ENCODE measurements at regions not wholly inside any gene's neighbourhood (a gene's known extent, or its start where the extent isn't known, plus 50 kb on each side); places are given as distances from the start of the nearest gene placed in this dataset.
"Not testable (repeated sequence)": the region's sequence is repeated elsewhere in the genome, so short reads cannot be mapped to it uniquely, and the experiment has no call there.

- H3K27me3 Mint-ChIP-seq: peaks cover 90% of the 10 kb centered on the region
- H3K27ac Mint-ChIP-seq: no peak overlapping the region
Observed at GRCh38 chr6:28782113-28782673, 141.6 kb downstream of the TRIM27 start.

GRCh38 chr6:28785962-28786679 is 137.7 kb downstream of the TRIM27 start:
- peaks cover 18% of the 10 kb centered on the region for H3K4me1 Mint-ChIP-seq (ENCODE audit: low read depth)
- H3K9me3 Mint-ChIP-seq: peaks cover 23% of the 10 kb centered on the region
- peaks cover 29% of the 10 kb centered on the region for H3K36me3 Mint-ChIP-seq (ENCODE audit: low read depth)
- H3K4me3 Mint-ChIP-seq: no peak overlapping the region
- H3K27me3 Mint-ChIP-seq: peaks cover 87% of the 10 kb centered on the region
- H3K27ac Mint-ChIP-seq: no peak overlapping the region

More at GRCh38 chr6:28782113-28782673, 141.6 kb downstream of the TRIM27 start:
- H3K4me1 Mint-ChIP-seq (ENCODE audit: low read depth): peaks cover 7% of the 10 kb centered on the region
- H3K9me3 Mint-ChIP-seq: peaks cover 29% of the 10 kb centered on the region
- peaks cover 28% of the 10 kb centered on the region for H3K36me3 Mint-ChIP-seq (ENCODE audit: low read depth)
- no peak overlapping the region for H3K4me3 Mint-ChIP-seq

DNA sequence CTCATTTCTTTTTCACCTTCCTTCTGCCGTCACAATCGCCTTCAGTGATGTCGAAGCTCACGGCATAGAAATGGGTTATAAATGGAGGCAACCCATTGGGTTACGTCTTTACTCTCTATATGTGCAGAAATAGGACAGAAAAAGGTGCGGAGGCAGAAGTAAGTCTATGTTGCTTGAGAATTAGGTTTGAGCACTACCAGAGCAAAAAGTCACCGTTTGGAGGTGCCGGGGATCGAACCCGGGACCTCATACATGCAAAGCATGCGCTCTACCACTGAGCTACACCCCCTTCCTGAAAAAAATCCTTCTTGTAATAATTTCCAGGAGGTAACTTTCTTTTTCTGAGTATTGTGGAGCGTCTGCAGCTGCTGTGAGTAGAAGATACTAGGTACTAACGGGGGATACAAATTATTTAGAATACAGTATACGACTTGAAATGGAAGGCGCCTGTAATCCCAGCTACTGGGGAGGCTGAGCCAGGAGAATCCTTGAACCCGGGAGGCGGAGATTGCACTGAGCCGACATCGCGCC is 134.2 kb downstream of the TRIM27 start:
- Mint-ChIP-seq H3K36me3 (ENCODE audit: low read depth) (peaks cover 17% of the 10 kb centered on the region), H3K27ac (peak overlapping the region; percentile 90), H3K4me3 (peak overlapping the region; percentile 79), H3K9me3 (peaks cover 10% of the 10 kb centered on the region), H3K4me1 (ENCODE audit: low read depth) (peaks cover 18% of the 10 kb centered on the region), H3K27me3 (peaks cover 90% of the 10 kb centered on the region)

GRCh38 chr6:28791002-28791383 is 132.8 kb downstream of the TRIM27 start:
- Mint-ChIP-seq H3K4me1 (ENCODE audit: low read depth) (peaks cover 21% of the 10 kb centered on the region), H3K36me3 (ENCODE audit: low read depth) (peaks cover 9% of the 10 kb centered on the region), H3K27ac (peak overlapping the region; percentile 15), H3K27me3 (peaks cover 92% of the 10 kb centered on the region), H3K4me3 (no peak overlapping the region), H3K9me3 (peaks cover 15% of the 10 kb centered on the region)

GRCh38 chr6:28794175-28795002 is 129.4 kb downstream of the TRIM27 start:
- Mint-ChIP-seq H3K4me1 (ENCODE audit: low read depth) (peaks cover 16% of the 10 kb centered on the region), H3K27ac (no peak overlapping the region), H3K9me3 (peaks cover 17% of the 10 kb centered on the region), H3K27me3 (peaks cover 86% of the 10 kb centered on the region), H3K4me3 (peak overlapping the region; percentile 61), H3K36me3 (ENCODE audit: low read depth) (peaks cover 11% of the 10 kb centered on the region)

GRCh38 chr6:28800647-28801046 is 123.1 kb downstream of the TRIM27 start:
- H3K4me3 Mint-ChIP-seq; H3K27ac Mint-ChIP-seq; H3K4me1 Mint-ChIP-seq (ENCODE audit: low read depth); H3K9me3 Mint-ChIP-seq: not testable (repeated sequence)
- peaks cover 12% of the 10 kb centered on the region for H3K36me3 Mint-ChIP-seq (ENCODE audit: low read depth)
- peaks cover 87% of the 10 kb centered on the region for H3K27me3 Mint-ChIP-seq

GRCh38 chr6:28802417-28803336 is 121.1 kb downstream of the TRIM27 start:
- H3K27ac Mint-ChIP-seq: peak overlapping the region; percentile 53
- peaks cover 87% of the 10 kb centered on the region for H3K27me3 Mint-ChIP-seq

GRCh38 chr6:28803337-28803709 is 120.5 kb downstream of the TRIM27 start:
- Mint-ChIP-seq H3K4me1 (ENCODE audit: low read depth) (peaks cover 11% of the 10 kb centered on the region), H3K27me3 (peaks cover 88% of the 10 kb centered on the region), H3K9me3 (peaks cover 5% of the 10 kb centered on the region), H3K27ac (no peak overlapping the region), H3K36me3 (ENCODE audit: low read depth) (peaks cover 8% of the 10 kb centered on the region), H3K4me3 (no peak overlapping the region)

More at GRCh38 chr6:28802417-28803336, 121.1 kb downstream of the TRIM27 start:
- Mint-ChIP-seq H3K4me3 (peak overlapping the region; percentile 8), H3K4me1 (ENCODE audit: low read depth) (peaks cover 8% of the 10 kb centered on the region), H3K9me3 (peaks cover 5% of the 10 kb centered on the region), H3K36me3 (ENCODE audit: low read depth) (peaks cover 8% of the 10 kb centered on the region)

- Mint-ChIP-seq H3K4me1 (ENCODE audit: low read depth) (peaks cover 15% of the 10 kb centered on the region), H3K36me3 (ENCODE audit: low read depth) (peaks cover 18% of the 10 kb centered on the region), H3K4me3 (peak overlapping the region; percentile 70), H3K27me3 (peaks cover 91% of the 10 kb centered on the region), H3K27ac (no peak overlapping the region), H3K9me3 (peaks cover 21% of the 10 kb centered on the region)
Observed at GRCh38 chr6:28807682-28808280, 116.0 kb downstream of the TRIM27 start.

GRCh38 chr6:28808383-28808782 is 115.4 kb downstream of the TRIM27 start:
- peaks cover 91% of the 10 kb centered on the region for H3K27me3 Mint-ChIP-seq
- H3K9me3 Mint-ChIP-seq: peaks cover 25% of the 10 kb centered on the region
- H3K4me1 Mint-ChIP-seq (ENCODE audit: low read depth): peaks cover 11% of the 10 kb centered on the region
- peak overlapping the region; percentile 70 for H3K4me3 Mint-ChIP-seq
- peaks cover 18% of the 10 kb centered on the region for H3K36me3 Mint-ChIP-seq (ENCODE audit: low read depth)
- H3K27ac Mint-ChIP-seq: no peak overlapping the region

DNA sequence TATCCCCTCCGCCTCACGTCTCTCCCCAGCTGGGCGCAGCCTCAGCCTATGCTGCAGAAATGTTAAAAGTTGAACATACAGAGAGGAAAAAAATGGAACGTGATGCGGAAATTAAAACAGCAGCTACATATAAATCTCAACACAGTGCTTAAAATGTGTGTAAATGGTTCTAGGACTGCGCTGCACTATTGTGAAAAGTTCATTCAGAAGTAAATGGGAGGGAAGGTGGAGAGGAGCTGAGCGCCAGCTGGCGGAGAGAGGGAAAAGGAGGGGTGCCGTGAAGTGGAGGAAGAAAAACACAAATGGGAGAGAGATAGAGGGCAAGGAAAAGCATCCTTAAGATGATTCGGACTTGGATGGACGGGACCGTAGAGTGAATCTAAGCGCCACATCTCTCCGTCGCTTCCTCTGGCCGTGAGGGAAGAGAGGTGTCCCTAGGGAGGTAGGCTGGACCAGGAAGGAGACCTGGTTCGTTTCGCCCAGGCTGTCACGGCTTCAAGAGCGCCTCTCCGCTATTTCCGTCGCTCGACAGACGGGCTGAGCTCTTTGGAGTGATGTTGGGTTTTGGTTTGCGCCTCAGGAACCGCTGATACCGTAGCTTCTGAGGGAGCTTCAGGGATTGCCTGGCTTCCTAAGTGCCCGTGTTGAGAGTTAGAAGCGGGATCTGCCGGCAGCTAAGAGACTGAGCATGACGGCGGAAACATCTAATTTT is 113.7 kb downstream of the TRIM27 start:
- Mint-ChIP-seq H3K4me3 (peak overlapping the region; percentile 51), H3K4me1 (ENCODE audit: low read depth) (peaks cover 18% of the 10 kb centered on the region), H3K27ac (no peak overlapping the region), H3K36me3 (ENCODE audit: low read depth) (peaks cover 18% of the 10 kb centered on the region), H3K27me3 (peaks cover 92% of the 10 kb centered on the region), H3K9me3 (peaks cover 25% of the 10 kb centered on the region)

DNA sequence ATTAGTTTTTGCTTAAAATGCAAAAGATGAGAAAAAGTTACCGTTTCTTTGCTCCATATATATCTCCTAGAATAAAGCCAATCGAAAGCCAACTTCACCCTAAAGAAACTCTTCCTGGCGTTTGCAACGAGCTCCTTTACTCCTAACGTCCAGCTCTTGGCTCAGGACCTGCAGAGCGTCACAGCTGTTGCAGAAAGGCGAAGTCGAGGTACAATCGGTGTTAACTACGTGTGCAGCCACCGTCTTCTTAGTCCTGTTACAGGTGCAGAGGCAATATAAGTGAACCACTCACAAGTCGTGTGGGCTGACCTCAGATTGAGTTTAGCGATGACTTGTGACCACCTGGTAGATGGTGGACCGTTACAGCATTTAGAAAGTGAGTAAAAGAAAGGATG is 113.1 kb downstream of the TRIM27 start:
- Mint-ChIP-seq H3K4me3 (peak overlapping the region; percentile 20), H3K27me3 (peaks cover 96% of the 10 kb centered on the region), H3K36me3 (ENCODE audit: low read depth) (peaks cover 18% of the 10 kb centered on the region), H3K9me3 (peaks cover 25% of the 10 kb centered on the region), H3K27ac (no peak overlapping the region), H3K4me1 (ENCODE audit: low read depth) (peaks cover 18% of the 10 kb centered on the region)

- H3K36me3 Mint-ChIP-seq (ENCODE audit: low read depth): peaks cover 18% of the 10 kb centered on the region
- H3K4me3 Mint-ChIP-seq: peak overlapping the region; percentile 27
- H3K27me3 Mint-ChIP-seq: peaks cover 96% of the 10 kb centered on the region
- H3K9me3 Mint-ChIP-seq: peaks cover 28% of the 10 kb centered on the region
- H3K27ac Mint-ChIP-seq: peak overlapping the region; percentile 65
- peaks cover 20% of the 10 kb centered on the region for H3K4me1 Mint-ChIP-seq (ENCODE audit: low read depth)
Observed at GRCh38 chr6:28811873-28812272, 111.9 kb downstream of the TRIM27 start.

Measured in stimulated activated naive CD8-positive, alpha-beta T cell treated with anti-CD3 and anti-CD28 coated beads, Interleukin-15, Interleukin-2, amounts not matched to agents 100 ng/mL and 50 ng/mL, for 24 hours (primary cell).